HCT116 (cell line): ENCODE measurements at regions not wholly inside any gene's neighbourhood (a gene's known extent, or its start where the extent isn't known, plus 50 kb on each side); places are given as distances from the start of the nearest gene placed in this dataset.

Source experiments
- ATAC-seq: fragments of 200-7000 bp; cut with Tn5 transposase; 2 replicates; pipeline ENCODE4 v1.9.1; 2020; ENCODE audit warnings: mild to moderate bottlenecking, moderate library complexity
- BruUV-seq: library from RNA; stranded (reverse); fragments of 400-500 nt; replicated peaks from 2 replicates; lab custom pipeline; 2021; lab: Mats Ljungman, UMichigan
- CTCF ChIA-PET: fragments of 300-600 bp; sonication (Branson Sonifier 250); formaldehyde crosslinking; loops from one replicate; lab custom pipeline; 2021; ENCODE audit warnings: antibody characterized with exemption; lab: Charles Lee
- POLR2A ChIA-PET: fragments of 300-600, 350-600 bp; sonication (Branson Sonifier 250); formaldehyde crosslinking; loops from one replicate; lab custom pipeline; 2021; ENCODE audit warnings: antibody characterized with exemption; lab: Charles Lee
- RAD21 ChIA-PET, 2 experiments: fragments of 300-600 bp; sonication (Branson Sonifier 250); formaldehyde crosslinking; loops; one replicate each; lab custom pipeline; 2023; ENCODE audit warnings: low total read pairs in 2 of 2; ENCODE audit not compliant: uncharacterized antibody in 2 of 2, unreplicated experiment in 2 of 2, low non-redundant PET in 1 of 2; lab: Charles Lee
- DNase-seq: peaks from one replicate; pipeline ENCODE4 v3.0.0-alpha.2; 2010; ENCODE audit warnings: low read depth, low spot score
- H2AFZ ChIP-seq: fragments of 200-600 bp; shearing (Covaris generic), sonication (generic); 2 replicates; pipeline ENCODE4 v1.6.1; 2017; ENCODE audit warnings: low read depth, mixed run types, mixed read lengths, antibody characterized with exemption, low read length; ENCODE audit not compliant: poor library complexity, severe bottlenecking
- H3K27ac ChIP-seq: 2 replicates; pipeline ENCODE4 v1.5.1; 2012; ENCODE audit warnings: low read depth, low read length
- H3K27me3 ChIP-seq: fragments of 200-600 bp; sonication (generic); 2 replicates; pipeline ENCODE4 v1.6.1; 2016; ENCODE audit warnings: mixed run types, low read length, mixed read lengths; ENCODE audit not compliant: insufficient read depth
- H3K36me3 ChIP-seq, 2 experiments: fragments of 200-500 bp in 1 of 2; fragments of 200-600 bp in 1 of 2; sonication (Bioruptor generic) in 1 of 2; sonication (generic) in 1 of 2; 2 replicates each; pipeline versions ENCODE4 v1.5.1 to v1.6.1; 2014 to 2016; ENCODE audit warnings: low read length in 2 of 2, inconsistent platforms in 1 of 2, mixed read lengths in 1 of 2, mixed run types in 1 of 2; ENCODE audit not compliant: insufficient read depth in 2 of 2, control insufficient read depth in 1 of 2
- H3K4me1 ChIP-seq, 2 experiments: fragments of 200-600 bp in 1 of 2; sonication (generic) in 1 of 2; 2 replicates each; pipeline versions ENCODE4 v1.5.1 to v1.6.1; 2012 to 2017; ENCODE audit warnings: low read length in 2 of 2, inconsistent platforms in 1 of 2, mild to moderate bottlenecking in 1 of 2, mixed read lengths in 1 of 2, mixed run types in 1 of 2, moderate library complexity in 1 of 2; ENCODE audit not compliant: insufficient read depth in 2 of 2, control insufficient read depth in 1 of 2
- H3K4me2 ChIP-seq: fragments of 200-600 bp; sonication (generic); 2 replicates; pipeline ENCODE4 v1.6.1; 2017; ENCODE audit warnings: mixed run types, low read length, mixed read lengths
- H3K4me3 ChIP-seq, 2 experiments: fragments of 200-600 bp in 1 of 2; sonication (generic) in 1 of 2; replicated peaks in 1 of 2; 2 replicates each; pipeline ENCODE4 v1.5.1; 2011 to 2016; ENCODE audit warnings: low read length in 2 of 2, control low read depth in 1 of 2, low read depth in 1 of 2, mild to moderate bottlenecking in 1 of 2, mixed read lengths in 1 of 2, mixed run types in 1 of 2
- H3K79me2 ChIP-seq: fragments of 200-600 bp; sonication (generic); 2 replicates; pipeline ENCODE4 v1.6.1; 2017; ENCODE audit warnings: mild to moderate bottlenecking, mixed run types, low read length, moderate library complexity, mixed read lengths; ENCODE audit not compliant: insufficient read depth
- H3K9ac ChIP-seq: fragments of 200-600 bp; sonication (generic); 2 replicates; pipeline ENCODE4 v1.6.1; 2016; ENCODE audit warnings: low read length, mixed read lengths
- H3K9me2 ChIP-seq: fragments of 200-600 bp; sonication (generic), shearing (Covaris generic); 2 replicates; pipeline ENCODE4 v1.6.1; 2017; ENCODE audit warnings: mixed run types, mild to moderate bottlenecking, moderate library complexity; ENCODE audit not compliant: insufficient read depth
- H3K9me3 ChIP-seq, 2 experiments: fragments of 200-500 bp in 1 of 2; fragments of 200-600 bp in 1 of 2; sonication (Bioruptor generic) in 1 of 2; sonication (generic) in 1 of 2; 2 replicates each; pipeline ENCODE4 v1.6.1; 2014 to 2017; ENCODE audit warnings: low read length in 2 of 2, mixed read lengths in 2 of 2, inconsistent platforms in 1 of 2, low read depth in 1 of 2, mild to moderate bottlenecking in 1 of 2, mixed run types in 1 of 2, moderate library complexity in 1 of 2; ENCODE audit not compliant: control insufficient read depth in 1 of 2, insufficient read depth in 1 of 2
- H4K20me1 ChIP-seq: fragments of 200-600 bp; sonication (generic), shearing (Covaris generic); 2 replicates; pipeline ENCODE4 v1.6.1; 2017; ENCODE audit warnings: mixed run types, mild to moderate bottlenecking, moderate library complexity; ENCODE audit not compliant: insufficient read depth
- CEBPB ChIP-seq: IDR thresholded peaks from 2 replicates; pipeline ENCODE4 v1.6.1; 2012; ENCODE audit warnings: low read depth
- EZH2 ChIP-seq: fragments of 200-600 bp; sonication (generic); IDR thresholded peaks from 2 replicates; pipeline ENCODE4 v1.6.1; 2017; ENCODE audit warnings: antibody characterized with exemption, mixed run types
- JUND ChIP-seq: IDR thresholded peaks from 2 replicates; pipeline ENCODE4 v1.6.1; 2012
- POLR2AphosphoS5 ChIP-seq: IDR thresholded peaks from 2 replicates; pipeline ENCODE4 v1.6.1; 2011; ENCODE audit warnings: mild to moderate bottlenecking, low read depth, low read length, moderate library complexity
- SIN3A ChIP-seq: IDR thresholded peaks from 2 replicates; pipeline ENCODE4 v1.6.1; 2012; ENCODE audit warnings: low read depth
- SRF ChIP-seq: IDR thresholded peaks from 2 replicates; pipeline ENCODE4 v1.6.1; 2012; ENCODE audit warnings: low read depth
- ZFX ChIP-seq: fragments of 450-650 bp; IDR thresholded peaks from 2 replicates; pipeline ENCODE4 v1.6.1; 2017
- ZNF274 ChIP-seq: fragments of 200-500 bp; sonication (Bioruptor generic); IDR thresholded peaks from 2 replicates; pipeline ENCODE4 v1.6.1; 2014; ENCODE audit warnings: mild to moderate bottlenecking, low read depth, low read length, inconsistent platforms
- intact Hi-C: fragments of 100-400 bp; cut with micrococcal nuclease; formaldehyde crosslinking; loops from 2 replicates; pipeline ENCODE4 v1.10.0; 2022

DNA sequence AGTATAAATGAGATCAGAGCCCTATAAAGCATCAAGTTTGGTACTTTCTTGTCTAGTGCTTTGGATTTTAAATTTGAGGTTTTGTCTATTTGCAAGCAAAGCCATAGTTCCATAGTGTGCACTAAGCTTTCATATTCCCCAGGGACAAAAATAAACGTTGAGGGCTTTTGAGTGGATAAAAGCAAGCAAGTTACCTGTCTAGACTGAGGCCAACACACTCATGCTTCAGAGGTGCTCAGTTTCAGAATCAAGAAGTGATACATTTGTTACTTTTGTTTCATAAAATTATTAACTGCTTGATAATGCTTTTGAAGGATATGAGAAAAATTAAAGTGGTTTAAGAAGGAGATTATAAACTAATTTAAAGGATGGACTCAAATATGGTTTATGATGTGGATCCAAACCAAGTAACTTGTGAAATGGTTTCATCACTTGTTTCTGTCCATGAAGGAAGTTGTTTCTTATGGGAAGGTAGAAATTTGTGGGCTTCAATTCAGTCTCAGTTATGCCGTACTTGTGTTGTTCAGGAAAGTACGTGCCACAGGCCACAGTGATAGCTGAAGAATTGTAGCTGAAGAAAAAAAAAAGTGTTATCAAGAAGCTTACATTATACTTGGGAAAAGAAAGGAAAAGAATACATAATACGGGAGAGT, 71.2 kb downstream of the CHRM3 start:
- H3K27ac ChIP-seq, result no peak overlapping the region
- CTCF ChIA-PET, result no interaction called here
- no peaks in the 10 kb centered on the region for H3K4me1 ChIP-seq
- no peak overlapping the region for H3K9ac ChIP-seq
- intact Hi-C loops, result no loop called here
- TF ChIP-seq EZH2 (no peak), JUND (no peak)
- TF ChIP-seq, all 23 proteins: peak for 0
- Histone ChIP-seq H3K4me2 (no peak overlapping the region), H3K27me3 (no peaks in the 10 kb centered on the region), H3K36me3 (no peaks in the 10 kb centered on the region), H4K20me1 (no peaks in the 10 kb centered on the region), H2AFZ (no peak overlapping the region), H3K9me3 (peaks cover 12 to 16% of the 10 kb centered on the region in 2 experiments; a peak in 2 of 4 replicates), H3K79me2 (no peaks in the 10 kb centered on the region), H3K4me3 (no peak overlapping the region), H3K9me2 (no peaks in the 10 kb centered on the region)
- ChIA-PET POLR2A (no interaction called here), RAD21 (no interaction called here)
- ATAC-seq (no peak), DNase-seq (no peak)
- no TSS peak for BruUV-seq

DNA sequence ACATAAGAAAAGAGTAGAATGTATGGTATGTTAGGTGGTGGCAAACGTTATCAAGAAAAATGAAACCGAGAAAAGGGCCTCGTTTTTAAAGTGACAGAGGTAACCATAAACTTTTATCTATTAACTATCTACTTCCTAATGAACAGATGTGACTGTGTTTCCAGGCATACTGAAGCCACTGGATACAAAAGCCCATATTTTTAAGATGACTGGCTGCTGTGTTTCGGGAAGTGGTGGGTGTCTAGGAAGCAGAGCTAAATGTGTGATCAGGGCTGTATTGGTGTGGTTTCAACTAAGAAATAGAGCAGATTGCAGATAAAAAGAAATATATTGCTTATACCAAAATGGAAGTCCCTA, 71.8 kb downstream of the CHRM3 start:
- BruUV-seq, result no TSS peak
- intact Hi-C loops, result no loop called here
- ChIA-PET RAD21 (no interaction called here), CTCF (no interaction called here), POLR2A (no interaction called here)
- Histone ChIP-seq H3K9me3 (peaks cover 12 to 19% of the 10 kb centered on the region in 2 experiments; a peak in 2 of 4 replicates), H2AFZ (no peak overlapping the region), H3K9me2 (no peaks in the 10 kb centered on the region), H3K4me1 (no peaks in the 10 kb centered on the region), H3K4me3 (no peak overlapping the region), H3K36me3 (no peaks in the 10 kb centered on the region), H3K27ac (no peak overlapping the region), H3K27me3 (no peaks in the 10 kb centered on the region), H3K79me2 (no peaks in the 10 kb centered on the region), H3K4me2 (no peak overlapping the region), H4K20me1 (no peaks in the 10 kb centered on the region), H3K9ac (no peak overlapping the region)
- DNase-seq (no peak), ATAC-seq (no peak)
- TF ChIP-seq ZNF274 (no peak), EZH2 (no peak), ZFX (no peak), POLR2AphosphoS5 (no peak), SIN3A (no peak), CEBPB (no peak), SRF (no peak), JUND (no peak)
